Inferior parietal cortex (tissue), 1 donor: ENCODE measurements at regions not wholly inside any gene's neighbourhood (a gene's known extent, or its start where the extent isn't known, plus 50 kb on each side); places are given as distances from the start of the nearest gene placed in this dataset.
A peak's percentile ranks its signal among the peaks of the same experiment; 100 is the strongest.

Experiments
- DNase-seq: peaks from one replicate; pipeline ENCODE4 v3.0.0-alpha.2; 2016; ENCODE audit errors: extremely low spot score

DNA sequence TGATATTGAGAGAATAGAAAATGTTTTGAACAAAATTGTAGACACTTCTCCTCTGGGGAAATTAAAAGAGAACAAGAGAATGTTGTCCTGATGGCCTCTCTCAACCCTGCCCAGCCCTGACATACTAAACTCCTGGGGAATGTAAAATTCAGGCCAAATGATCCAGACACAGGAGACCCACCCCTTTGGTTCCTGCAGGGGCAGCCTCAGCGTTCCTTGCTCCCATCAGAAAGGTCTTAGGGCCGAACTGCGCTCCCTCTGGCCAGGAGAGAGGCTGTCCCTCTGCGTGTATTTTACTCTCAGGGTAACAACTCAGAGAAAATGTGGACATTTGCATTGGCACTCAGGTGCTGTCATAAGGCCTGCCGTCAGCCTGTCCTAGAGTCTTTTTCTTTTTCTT lies 616.3 kb upstream of the KLF4 start:
- DNase-seq, result no peak

DNA sequence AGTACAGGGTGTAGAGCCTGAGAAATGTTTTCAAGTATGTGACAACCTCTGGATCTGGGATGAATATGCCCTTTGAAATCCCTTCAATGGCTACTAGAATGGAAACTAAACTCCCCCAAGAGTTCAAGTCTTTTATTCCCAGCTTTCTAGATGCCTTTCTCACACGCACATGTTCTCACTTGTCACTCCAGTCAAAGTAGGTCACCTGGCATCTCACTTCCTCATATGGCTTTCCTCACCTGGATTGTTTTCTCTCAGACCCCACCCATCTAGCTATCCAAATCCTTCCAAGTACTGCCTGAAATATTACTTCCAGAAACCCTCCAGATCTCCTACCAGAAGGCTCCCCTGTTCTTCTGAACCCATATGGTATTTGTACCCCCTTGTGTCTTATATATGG lies 615.4 kb upstream of the KLF4 start:
- DNase-seq, result no peak

GRCh38 chr9:108103046-108103693 lies 613.6 kb upstream of the KLF4 start:
- no peak for DNase-seq

DNA sequence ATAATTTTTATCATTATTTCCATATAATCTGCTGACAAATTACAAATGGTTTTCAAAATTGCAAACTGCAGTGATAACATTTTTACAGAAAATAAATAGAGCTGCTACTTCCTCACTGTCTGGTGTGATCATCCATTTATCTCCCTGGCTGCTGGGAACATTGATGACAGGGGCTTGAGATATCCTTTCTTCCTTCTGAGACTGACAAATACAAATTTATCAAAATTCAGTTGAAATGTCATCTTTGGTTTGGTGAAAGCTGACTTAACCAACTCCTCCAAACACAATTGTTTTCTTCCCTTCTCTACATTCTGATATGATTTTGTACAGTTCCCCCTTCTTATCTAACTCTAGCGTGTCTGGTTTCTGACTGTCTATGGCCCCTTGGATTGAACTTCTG lies 611.8 kb upstream of the KLF4 start:
- DNase-seq, result no peak

- no peak for DNase-seq
These were observed 611.0 kb upstream of the KLF4 start for GRCh38 chr9:108100571-108100970.

DNA sequence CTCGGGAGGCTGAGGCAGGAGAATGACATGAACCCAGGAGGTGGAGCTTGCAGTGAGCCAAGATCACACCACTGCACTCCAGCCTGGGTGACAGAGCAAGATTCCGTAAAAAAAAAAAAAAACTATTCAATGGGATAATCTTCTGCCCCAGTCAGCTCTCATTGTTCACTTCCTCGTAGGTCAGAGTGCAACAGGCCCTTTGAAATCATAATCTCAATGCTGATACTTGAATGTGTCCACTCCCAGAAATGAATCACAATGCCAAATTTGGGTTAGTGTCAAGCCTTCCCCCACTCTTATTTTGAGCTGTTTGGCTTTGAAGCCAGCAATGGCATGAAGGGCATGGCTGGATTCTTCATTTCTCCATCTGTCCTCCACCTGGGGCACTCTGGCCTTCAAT lies 610.3 kb upstream of the KLF4 start:
- DNase-seq, result no peak

DNA sequence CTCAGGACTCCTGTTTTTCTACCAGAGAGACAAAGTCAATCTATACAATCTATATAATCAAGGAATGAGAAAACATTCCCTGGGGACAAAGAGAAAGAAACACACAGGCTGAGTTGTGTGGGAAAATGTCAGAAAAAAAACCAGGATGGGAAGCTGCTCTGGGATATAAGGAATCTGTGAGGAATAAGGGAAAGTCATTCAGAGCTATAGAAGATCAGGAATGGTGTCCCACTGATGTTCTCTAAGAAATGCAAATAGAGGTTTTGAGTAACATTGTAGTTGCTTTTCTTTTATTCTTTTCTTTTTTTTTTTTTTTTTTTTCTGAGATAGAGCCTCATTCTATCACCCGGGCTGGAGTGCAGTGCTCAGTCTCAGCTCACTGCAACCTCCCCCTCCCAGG lies 605.9 kb upstream of the KLF4 start:
- DNase-seq, result no peak

- DNase-seq, result no peak
These were observed 605.1 kb upstream of the KLF4 start for GRCh38 chr9:108094676-108094993.

GRCh38 chr9:108093773-108094675 lies 604.5 kb upstream of the KLF4 start:
- DNase-seq, result peak; percentile 47

- DNase-seq, result no peak
These were observed 599.3 kb upstream of the KLF4 start for GRCh38 chr9:108088916-108089315.

- no peak for DNase-seq
These were observed 598.2 kb upstream of the KLF4 start for GRCh38 chr9:108087781-108088180.

DNA sequence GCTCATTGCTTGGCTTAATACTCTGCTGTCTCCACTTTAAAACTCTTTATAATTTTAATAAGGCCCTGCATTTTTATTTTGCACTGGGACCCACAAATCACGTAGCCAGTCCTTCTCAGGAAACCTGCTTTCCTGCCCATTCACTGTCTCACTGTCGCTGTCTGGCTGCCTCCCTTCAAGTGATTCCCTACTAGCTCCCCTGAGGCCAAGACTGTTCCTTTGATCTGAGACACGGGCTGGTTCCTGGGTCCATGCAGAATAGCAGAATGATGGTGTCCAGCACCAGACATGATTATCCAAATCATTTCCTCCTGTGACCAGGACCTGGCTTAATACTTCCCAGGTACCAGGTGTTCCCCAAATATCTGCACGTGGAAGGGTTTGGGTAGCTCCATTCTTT lies 597.1 kb upstream of the KLF4 start:
- DNase-seq, result no peak

DNA sequence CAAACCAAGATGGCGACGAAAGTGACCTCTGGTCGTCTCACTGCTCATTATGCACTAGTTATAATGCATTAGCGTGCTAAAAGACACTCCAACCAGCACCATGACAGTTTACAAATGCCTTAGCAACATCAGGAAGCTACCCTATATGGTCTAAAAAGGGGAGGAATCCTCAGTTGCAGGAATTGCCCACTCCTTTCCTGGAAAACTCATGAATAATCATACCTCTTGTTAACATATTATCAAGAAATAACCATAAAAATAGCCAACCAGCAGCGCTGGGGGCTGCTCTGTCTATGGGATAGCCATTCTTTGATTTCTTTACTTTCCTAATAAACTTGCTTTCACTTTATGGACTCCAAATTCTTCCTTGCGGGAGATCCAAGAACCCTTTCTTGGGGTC lies 595.7 kb upstream of the KLF4 start:
- DNase-seq, result no peak

- DNase-seq, result no peak
These were observed 594.3 kb upstream of the KLF4 start for GRCh38 chr9:108083796-108084352.

DNA sequence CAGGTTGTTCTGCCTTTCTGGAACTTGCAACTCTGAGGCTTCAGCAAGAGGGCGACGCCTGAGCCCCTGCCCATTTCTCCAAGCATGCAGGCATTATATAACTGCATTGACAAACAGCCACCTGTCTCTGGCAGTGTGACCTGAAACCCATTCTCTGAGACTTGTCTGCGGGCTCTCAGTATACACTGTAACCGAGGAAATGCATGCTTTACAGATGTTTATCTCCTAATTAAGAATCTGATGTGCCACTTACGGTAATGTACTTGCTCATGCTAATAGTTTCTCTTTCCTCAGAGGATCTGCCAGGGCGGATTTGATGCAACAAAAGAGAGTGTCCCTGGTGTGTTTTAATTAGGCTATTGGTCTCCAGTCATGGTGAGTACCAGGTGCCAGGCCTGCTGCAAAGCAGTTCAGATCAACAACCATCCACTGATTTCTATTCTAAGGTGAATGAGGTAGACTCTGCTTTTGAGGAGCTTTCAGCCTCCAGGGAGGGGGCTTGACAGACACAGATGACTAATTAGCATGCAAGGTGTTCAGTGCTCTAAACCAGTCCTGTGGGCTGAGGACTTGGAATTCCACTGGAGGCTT lies 593.7 kb upstream of the KLF4 start:
- no peak for DNase-seq

GRCh38 chr9:108081112-108081511 lies 591.5 kb upstream of the KLF4 start:
- DNase-seq, result no peak

GRCh38 chr9:108080285-108080684 lies 590.7 kb upstream of the KLF4 start:
- DNase-seq, result no peak

DNA sequence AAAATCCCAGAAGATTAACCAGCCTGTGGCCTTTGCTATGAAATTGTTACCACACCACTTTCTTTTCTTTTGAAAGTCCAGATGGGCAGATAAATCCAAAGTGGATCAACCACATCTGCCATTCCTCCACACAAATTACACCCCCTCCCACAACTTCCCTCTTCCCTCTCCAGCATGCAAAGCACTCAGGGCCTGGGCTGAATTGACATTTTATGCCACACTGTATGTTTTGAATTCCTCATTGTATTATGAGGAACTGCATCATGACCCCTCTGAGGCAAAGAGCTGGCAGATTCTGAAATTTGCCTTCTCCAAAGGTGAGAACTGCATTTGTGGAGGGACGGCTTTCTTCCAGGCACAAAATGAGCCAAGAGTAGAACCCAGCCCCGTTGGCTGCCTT lies 589.2 kb upstream of the KLF4 start:
- no peak for DNase-seq

GRCh38 chr9:108078375-108078774 lies 588.8 kb upstream of the KLF4 start:
- DNase-seq, result no peak

DNA sequence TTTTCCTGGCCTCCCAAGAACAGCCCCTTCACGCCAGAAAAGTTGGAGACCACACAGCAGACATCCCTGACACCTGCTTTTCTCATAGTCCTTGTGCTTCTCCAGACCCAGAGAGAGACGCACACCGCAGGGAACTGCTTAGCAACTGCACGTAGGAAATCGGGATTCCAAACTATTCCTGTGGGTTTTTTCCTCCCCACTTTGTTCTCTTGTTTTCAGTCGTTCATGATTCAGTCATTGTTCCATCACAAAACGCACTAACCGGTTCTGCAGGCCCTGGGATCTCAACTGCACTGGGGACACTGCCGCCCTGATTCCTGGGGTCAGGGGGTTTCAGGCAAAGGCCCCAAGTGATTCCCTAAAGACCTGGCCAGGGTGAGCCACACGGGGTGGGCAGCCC lies 588.0 kb upstream of the KLF4 start:
- no peak for DNase-seq

- no peak for DNase-seq
These were observed 585.3 kb upstream of the KLF4 start for GRCh38 chr9:108074900-108075299.

DNA sequence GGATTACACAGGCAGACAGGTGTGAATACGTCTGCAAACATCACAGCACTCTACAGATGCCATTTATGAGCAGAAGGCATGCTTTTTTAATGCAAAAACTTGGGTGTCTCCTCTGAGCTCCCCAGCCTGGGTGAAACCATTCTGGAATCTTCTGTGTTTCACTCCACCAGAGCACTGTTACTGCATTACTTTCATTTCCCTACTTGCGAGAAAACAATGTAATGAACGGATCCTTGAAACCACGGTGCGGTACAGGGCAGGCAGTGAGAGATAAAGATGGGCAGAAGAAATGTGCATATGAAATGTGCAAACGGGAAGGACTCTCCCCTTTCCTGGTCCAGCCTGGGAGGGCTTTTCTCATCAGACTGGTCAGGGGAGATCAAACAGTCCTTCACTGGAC lies 584.3 kb upstream of the KLF4 start:
- DNase-seq, result no peak

- DNase-seq, result no peak
These were observed 583.2 kb upstream of the KLF4 start for GRCh38 chr9:108072740-108073139.
